ENCODE measurements at regions not wholly inside any gene's neighbourhood (a gene's known extent, or its start where the extent isn't known, plus 50 kb on each side); places are given as distances from the start of the nearest gene placed in this dataset.

GRCh38 chr11:25737071-25737675, 594.8 kb upstream of the ANO3 start:
- H3K27me3 ChIP-seq (replicated peaks in 2 of 5; ENCODE audit: control insufficient read depth in 4 of 5, insufficient read depth in 5 of 5, low read length in 4 of 5) = no peaks in the 10 kb centered on the region

GRCh38 chr11:25741886-25742285, 590.0 kb upstream of the ANO3 start:
- Histone ChIP-seq H3K4me3 (ENCODE audit: control insufficient read depth in 1 of 7, extremely low read depth in 1 of 7, insufficient read depth in 4 of 7, low read depth in 2 of 7, low read length in 6 of 7) (no peak overlapping the region), H3K36me3 (ENCODE audit: control insufficient read depth in 4 of 4, insufficient read depth in 4 of 4, low read length in 3 of 4) (no peaks in the 10 kb centered on the region), H3K4me1 (ENCODE audit: control extremely low read depth in 1 of 4, control insufficient read depth in 4 of 4, insufficient read depth in 4 of 4, low read length in 3 of 4) (no peaks in the 10 kb centered on the region), H3K27me3 (replicated peaks in 2 of 5; ENCODE audit: control insufficient read depth in 4 of 5, insufficient read depth in 5 of 5, low read length in 4 of 5) (no peaks in the 10 kb centered on the region), H3K9me3 (ENCODE audit: control extremely low read depth in 1 of 5, control insufficient read depth in 4 of 5, insufficient read depth in 2 of 5, low read depth in 1 of 5, low read length in 4 of 5) (no peaks in the 10 kb centered on the region), H3K27ac (ENCODE audit: insufficient read depth in 1 of 2, low read depth in 1 of 2, low read length in 2 of 2, poor library complexity in 1 of 2, severe bottlenecking in 2 of 2) (no peak overlapping the region)
- POLR2A ChIA-PET = no interaction called here
- WGBS (ENCODE audit: insufficient coverage) = no CpG with 5 or more reads among the region's 1 CpG
- CTCF ChIA-PET = no interaction called here
- no peak for DNase-seq

More at GRCh38 chr11:25737071-25737675, 594.8 kb upstream of the ANO3 start:
- no peak for DNase-seq
- 96% methylated on average over 3 of the region's 3 CpGs for WGBS (ENCODE audit: insufficient coverage)
- no peak overlapping the region for H3K4me3 ChIP-seq (ENCODE audit: control insufficient read depth in 1 of 7, extremely low read depth in 1 of 7, insufficient read depth in 4 of 7, low read depth in 2 of 7, low read length in 6 of 7)
- ChIA-PET CTCF (no interaction called here), POLR2A (interaction anchor here (0.9 kb wide), 1 partner anchor 9 kb away, joined by 7 read pairs; no protein-coding TSS in a partner anchor)
- H3K4me1 ChIP-seq (ENCODE audit: control extremely low read depth in 1 of 4, control insufficient read depth in 4 of 4, insufficient read depth in 4 of 4, low read length in 3 of 4) = no peaks in the 10 kb centered on the region
- no peak overlapping the region for H3K27ac ChIP-seq (ENCODE audit: insufficient read depth in 1 of 2, low read depth in 1 of 2, low read length in 2 of 2, poor library complexity in 1 of 2, severe bottlenecking in 2 of 2)
- H3K36me3 ChIP-seq (ENCODE audit: control insufficient read depth in 4 of 4, insufficient read depth in 4 of 4, low read length in 3 of 4) = no peaks in the 10 kb centered on the region
- H3K9me3 ChIP-seq (ENCODE audit: control extremely low read depth in 1 of 5, control insufficient read depth in 4 of 5, insufficient read depth in 2 of 5, low read depth in 1 of 5, low read length in 4 of 5) = no peaks in the 10 kb centered on the region

- H3K27me3 ChIP-seq (replicated peaks in 2 of 5; ENCODE audit: control insufficient read depth in 4 of 5, insufficient read depth in 5 of 5, low read length in 4 of 5) = no peaks in the 10 kb centered on the region
- H3K4me3 ChIP-seq (ENCODE audit: control insufficient read depth in 1 of 7, extremely low read depth in 1 of 7, insufficient read depth in 4 of 7, low read depth in 2 of 7, low read length in 6 of 7) = no peak overlapping the region
- no peaks in the 10 kb centered on the region for H3K9me3 ChIP-seq (ENCODE audit: control extremely low read depth in 1 of 5, control insufficient read depth in 4 of 5, insufficient read depth in 2 of 5, low read depth in 1 of 5, low read length in 4 of 5)
- no peak overlapping the region for H3K27ac ChIP-seq (ENCODE audit: insufficient read depth in 1 of 2, low read depth in 1 of 2, low read length in 2 of 2, poor library complexity in 1 of 2, severe bottlenecking in 2 of 2)
- no peaks in the 10 kb centered on the region for H3K36me3 ChIP-seq (ENCODE audit: control insufficient read depth in 4 of 4, insufficient read depth in 4 of 4, low read length in 3 of 4)
- CTCF ChIA-PET = no interaction called here
- POLR2A ChIA-PET = no interaction called here
- no peaks in the 10 kb centered on the region for H3K4me1 ChIP-seq (ENCODE audit: control extremely low read depth in 1 of 4, control insufficient read depth in 4 of 4, insufficient read depth in 4 of 4, low read length in 3 of 4)
- no peak for DNase-seq
Measured at GRCh38 chr11:25742800-25743199, 589.1 kb upstream of the ANO3 start.

- H3K9me3 ChIP-seq (ENCODE audit: control extremely low read depth in 1 of 5, control insufficient read depth in 4 of 5, insufficient read depth in 2 of 5, low read depth in 1 of 5, low read length in 4 of 5) = no peaks in the 10 kb centered on the region
Measured at GRCh38 chr11:25755381-25755780, 576.5 kb upstream of the ANO3 start.

GRCh38 chr11:25755918-25756584, 575.9 kb upstream of the ANO3 start:
- Histone ChIP-seq H3K4me1 (ENCODE audit: control extremely low read depth in 1 of 4, control insufficient read depth in 4 of 4, insufficient read depth in 4 of 4, low read length in 3 of 4) (no peaks in the 10 kb centered on the region), H3K4me3 (ENCODE audit: control insufficient read depth in 1 of 7, extremely low read depth in 1 of 7, insufficient read depth in 4 of 7, low read depth in 2 of 7, low read length in 6 of 7) (no peak overlapping the region), H3K27me3 (replicated peaks in 2 of 5; ENCODE audit: control insufficient read depth in 4 of 5, insufficient read depth in 5 of 5, low read length in 4 of 5) (no peaks in the 10 kb centered on the region), H3K36me3 (ENCODE audit: control insufficient read depth in 4 of 4, insufficient read depth in 4 of 4, low read length in 3 of 4) (no peaks in the 10 kb centered on the region), H3K9me3 (ENCODE audit: control extremely low read depth in 1 of 5, control insufficient read depth in 4 of 5, insufficient read depth in 2 of 5, low read depth in 1 of 5, low read length in 4 of 5) (no peaks in the 10 kb centered on the region), H3K27ac (ENCODE audit: insufficient read depth in 1 of 2, low read depth in 1 of 2, low read length in 2 of 2, poor library complexity in 1 of 2, severe bottlenecking in 2 of 2) (no peak overlapping the region)
- WGBS (ENCODE audit: insufficient coverage) = 95% methylated on average over 18 of the region's 23 CpGs
- POLR2A ChIA-PET = no interaction called here
- no peak for DNase-seq
- CTCF ChIA-PET = no interaction called here

More at GRCh38 chr11:25755381-25755780, 576.5 kb upstream of the ANO3 start:
- DNase-seq = no peak
- POLR2A ChIA-PET = no interaction called here
- H3K36me3 ChIP-seq (ENCODE audit: control insufficient read depth in 4 of 4, insufficient read depth in 4 of 4, low read length in 3 of 4) = no peaks in the 10 kb centered on the region
- 80% methylated on average over 2 of the region's 2 CpGs for WGBS (ENCODE audit: insufficient coverage)
- H3K4me1 ChIP-seq (ENCODE audit: control extremely low read depth in 1 of 4, control insufficient read depth in 4 of 4, insufficient read depth in 4 of 4, low read length in 3 of 4) = no peaks in the 10 kb centered on the region
- H3K27me3 ChIP-seq (replicated peaks in 2 of 5; ENCODE audit: control insufficient read depth in 4 of 5, insufficient read depth in 5 of 5, low read length in 4 of 5) = no peaks in the 10 kb centered on the region
- H3K4me3 ChIP-seq (ENCODE audit: control insufficient read depth in 1 of 7, extremely low read depth in 1 of 7, insufficient read depth in 4 of 7, low read depth in 2 of 7, low read length in 6 of 7) = no peak overlapping the region
- H3K27ac ChIP-seq (ENCODE audit: insufficient read depth in 1 of 2, low read depth in 1 of 2, low read length in 2 of 2, poor library complexity in 1 of 2, severe bottlenecking in 2 of 2) = no peak overlapping the region
- CTCF ChIA-PET = no interaction called here

GRCh38 chr11:25758145-25758661, 573.7 kb upstream of the ANO3 start:
- DNase-seq = no peak
- 88% methylated on average over 5 of the region's 6 CpGs for WGBS (ENCODE audit: insufficient coverage)
- Histone ChIP-seq H3K36me3 (ENCODE audit: control insufficient read depth in 4 of 4, insufficient read depth in 4 of 4, low read length in 3 of 4) (no peaks in the 10 kb centered on the region), H3K27ac (ENCODE audit: insufficient read depth in 1 of 2, low read depth in 1 of 2, low read length in 2 of 2, poor library complexity in 1 of 2, severe bottlenecking in 2 of 2) (no peak overlapping the region), H3K9me3 (ENCODE audit: control extremely low read depth in 1 of 5, control insufficient read depth in 4 of 5, insufficient read depth in 2 of 5, low read depth in 1 of 5, low read length in 4 of 5) (no peaks in the 10 kb centered on the region), H3K27me3 (replicated peaks in 2 of 5; ENCODE audit: control insufficient read depth in 4 of 5, insufficient read depth in 5 of 5, low read length in 4 of 5) (no peaks in the 10 kb centered on the region), H3K4me3 (ENCODE audit: control insufficient read depth in 1 of 7, extremely low read depth in 1 of 7, insufficient read depth in 4 of 7, low read depth in 2 of 7, low read length in 6 of 7) (no peak overlapping the region), H3K4me1 (ENCODE audit: control extremely low read depth in 1 of 4, control insufficient read depth in 4 of 4, insufficient read depth in 4 of 4, low read length in 3 of 4) (no peaks in the 10 kb centered on the region)
- CTCF ChIA-PET = no interaction called here
- POLR2A ChIA-PET = no interaction called here

GRCh38 chr11:25766332-25767015, 565.5 kb upstream of the ANO3 start:
- CTCF ChIA-PET = interaction anchor here (1.7 kb wide), 1 partner anchor 21 kb away, joined by 4 read pairs; no protein-coding TSS in a partner anchor
- Histone ChIP-seq H3K27me3 (replicated peaks in 2 of 5; ENCODE audit: control insufficient read depth in 4 of 5, insufficient read depth in 5 of 5, low read length in 4 of 5) (no peaks in the 10 kb centered on the region), H3K36me3 (ENCODE audit: control insufficient read depth in 4 of 4, insufficient read depth in 4 of 4, low read length in 3 of 4) (no peaks in the 10 kb centered on the region), H3K4me1 (ENCODE audit: control extremely low read depth in 1 of 4, control insufficient read depth in 4 of 4, insufficient read depth in 4 of 4, low read length in 3 of 4) (no peaks in the 10 kb centered on the region), H3K4me3 (ENCODE audit: control insufficient read depth in 1 of 7, extremely low read depth in 1 of 7, insufficient read depth in 4 of 7, low read depth in 2 of 7, low read length in 6 of 7) (no peak overlapping the region), H3K9me3 (ENCODE audit: control extremely low read depth in 1 of 5, control insufficient read depth in 4 of 5, insufficient read depth in 2 of 5, low read depth in 1 of 5, low read length in 4 of 5) (no peaks in the 10 kb centered on the region), H3K27ac (ENCODE audit: insufficient read depth in 1 of 2, low read depth in 1 of 2, low read length in 2 of 2, poor library complexity in 1 of 2, severe bottlenecking in 2 of 2) (no peak overlapping the region)
- DNase-seq = no peak
- POLR2A ChIA-PET = no interaction called here
- WGBS (ENCODE audit: insufficient coverage) = 83% methylated on average over 1 of the region's 4 CpGs
